ENCODE measurements at regions not wholly inside any gene's neighbourhood (a gene's known extent, or its start where the extent isn't known, plus 50 kb on each side); places are given as distances from the start of the nearest gene placed in this dataset.
"Not testable (repeated sequence)": the region's sequence is repeated elsewhere in the genome, so short reads cannot be mapped to it uniquely, and the experiment has no call there.

DNA sequence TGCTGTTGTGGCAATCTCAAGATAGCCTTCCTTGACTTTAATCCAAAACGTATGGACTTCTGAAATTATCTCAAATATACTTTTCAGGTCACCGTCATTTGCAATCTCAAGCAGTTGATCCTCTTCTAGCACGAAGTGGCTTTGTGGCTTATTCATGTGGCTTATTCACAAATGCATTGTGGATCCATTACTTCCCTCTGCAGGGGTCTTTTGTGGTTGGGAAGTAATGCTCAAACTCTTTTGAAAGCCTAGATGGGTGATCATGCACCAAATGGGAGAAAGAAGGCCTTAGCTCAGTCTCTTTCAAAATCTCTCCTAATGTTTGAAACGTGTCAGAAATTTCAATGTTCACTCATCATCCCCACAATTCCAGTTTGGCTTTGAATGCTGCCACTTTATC lies 597.2 kb upstream of the CDH10 start:
- DNase-seq (ENCODE audit: low read depth in 4 of 4, low spot score in 3 of 4) = no peak

DNA sequence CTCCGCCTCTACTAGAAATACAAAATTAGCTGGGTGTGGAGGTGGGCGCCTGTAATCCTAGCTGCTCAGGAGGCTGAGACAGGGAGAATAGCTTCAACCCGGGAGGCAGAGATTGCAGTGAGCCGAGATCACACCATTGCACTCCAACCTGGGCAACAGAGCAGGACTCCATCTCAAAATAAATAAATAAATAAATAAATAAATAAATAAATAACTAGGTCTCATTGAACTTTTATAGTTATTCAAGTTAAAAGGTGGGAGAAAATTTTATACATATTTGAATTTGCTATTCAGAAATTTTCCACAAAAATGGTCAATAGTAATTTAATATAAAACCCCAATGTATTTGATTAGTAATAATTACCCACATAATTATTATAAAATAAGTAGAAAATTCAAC lies 593.9 kb upstream of the CDH10 start:
- not testable (repeated sequence) for DNase-seq (ENCODE audit: low read depth in 4 of 4, low spot score in 3 of 4)

DNA sequence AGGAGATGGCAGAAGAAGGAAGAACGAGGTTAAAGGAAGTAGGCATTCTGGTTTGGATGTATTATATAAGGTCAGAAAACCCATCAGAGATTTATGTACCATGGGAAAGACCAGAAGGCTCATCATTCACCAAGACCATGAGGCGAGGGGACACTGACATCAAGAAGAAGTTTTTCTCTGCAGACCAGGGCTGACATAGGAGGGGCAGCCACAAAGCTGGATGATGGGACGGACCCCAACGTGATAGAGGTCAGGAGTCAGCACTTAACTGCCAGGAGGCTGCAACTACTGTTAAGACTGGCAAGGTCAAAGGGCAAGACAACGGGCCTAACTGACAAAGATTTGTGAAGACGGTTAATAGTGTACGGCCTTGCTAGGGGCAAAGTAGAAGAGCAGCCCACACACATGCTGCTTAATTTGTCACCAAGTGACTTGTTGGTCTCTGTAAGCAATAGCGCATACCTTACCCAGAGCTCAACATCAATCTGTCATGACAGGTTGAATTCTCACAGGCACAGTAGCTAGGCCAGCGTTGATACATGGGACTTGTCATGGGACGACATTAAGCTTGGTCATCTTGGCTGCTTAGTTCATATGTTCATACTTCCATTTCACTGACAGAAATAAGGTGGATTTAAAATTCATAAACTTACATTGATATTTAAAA lies 579.7 kb upstream of the CDH10 start:
- no peak for DNase-seq (ENCODE audit: low read depth in 4 of 4, low spot score in 3 of 4)

DNA sequence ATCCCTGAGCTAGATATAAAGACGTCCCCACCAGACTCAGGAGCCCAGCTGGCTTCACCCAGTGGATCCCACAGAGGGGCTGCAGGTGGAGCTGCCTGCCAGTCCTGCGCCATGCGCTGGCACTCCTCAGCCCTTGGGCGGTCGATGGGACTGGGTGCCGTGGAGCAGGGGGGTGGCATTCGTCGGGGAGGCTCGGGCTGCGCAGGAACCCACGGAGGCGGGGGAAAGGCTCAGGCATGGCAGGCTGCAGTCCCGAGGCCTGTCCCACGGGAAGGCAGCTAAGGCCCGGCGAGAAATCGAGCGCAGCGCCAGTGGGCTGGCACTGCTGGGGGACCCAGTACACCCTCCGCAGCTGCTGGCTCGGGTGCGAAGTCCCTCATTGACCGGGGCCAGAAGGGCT lies 555.1 kb upstream of the CDH10 start:
- DNase-seq (ENCODE audit: low read depth in 4 of 4, low spot score in 3 of 4) = not testable (repeated sequence)

DNA sequence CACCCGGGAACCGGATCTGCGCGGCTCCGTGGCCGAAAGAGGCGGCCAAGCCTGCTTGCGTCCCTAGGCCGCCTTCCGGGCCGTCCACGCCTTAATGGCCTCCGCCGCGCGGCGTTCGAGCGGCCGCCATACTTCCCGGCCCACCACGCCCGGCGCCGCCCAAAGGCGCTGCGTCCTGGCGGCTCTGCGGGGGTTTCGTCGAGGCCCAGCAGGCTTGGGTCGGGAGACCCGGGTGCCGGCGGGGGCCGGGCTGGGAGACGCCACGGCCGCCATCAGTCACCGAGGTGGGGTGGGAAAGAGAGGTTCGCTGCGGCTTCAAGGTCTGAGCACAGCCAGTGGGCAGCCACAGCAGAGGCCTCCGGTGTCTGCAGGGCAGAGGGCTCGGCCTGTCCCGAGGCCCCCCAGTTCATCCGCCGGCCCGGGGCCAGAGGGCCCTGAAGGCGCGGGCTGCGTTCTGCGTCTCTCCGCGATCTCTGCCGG lies 545.8 kb upstream of the CDH10 start:
- no peak for DNase-seq (ENCODE audit: low read depth in 4 of 4, low spot score in 3 of 4)

DNA sequence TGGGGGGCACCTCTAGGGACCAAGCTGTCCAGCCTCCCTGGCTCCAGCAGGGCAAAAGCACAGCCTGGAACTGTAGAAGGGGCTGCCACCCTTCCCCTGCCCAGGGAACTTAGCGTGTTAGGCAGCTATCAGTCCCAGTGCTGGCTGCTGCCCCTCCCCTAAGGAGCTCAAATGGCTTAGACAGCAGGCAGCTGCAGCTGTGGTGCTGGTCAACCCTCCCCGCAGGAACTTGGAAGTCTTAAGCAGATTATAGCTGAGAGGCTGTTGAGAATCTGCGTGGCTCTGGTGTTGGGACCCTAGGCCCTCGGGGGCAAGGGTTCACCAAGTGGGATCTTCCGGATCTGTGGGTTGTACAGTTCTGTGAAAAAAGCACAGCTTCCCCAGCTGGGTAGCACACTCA lies 536.5 kb upstream of the CDH10 start:
- DNase-seq (ENCODE audit: low read depth in 4 of 4, low spot score in 3 of 4) = no peak

DNA sequence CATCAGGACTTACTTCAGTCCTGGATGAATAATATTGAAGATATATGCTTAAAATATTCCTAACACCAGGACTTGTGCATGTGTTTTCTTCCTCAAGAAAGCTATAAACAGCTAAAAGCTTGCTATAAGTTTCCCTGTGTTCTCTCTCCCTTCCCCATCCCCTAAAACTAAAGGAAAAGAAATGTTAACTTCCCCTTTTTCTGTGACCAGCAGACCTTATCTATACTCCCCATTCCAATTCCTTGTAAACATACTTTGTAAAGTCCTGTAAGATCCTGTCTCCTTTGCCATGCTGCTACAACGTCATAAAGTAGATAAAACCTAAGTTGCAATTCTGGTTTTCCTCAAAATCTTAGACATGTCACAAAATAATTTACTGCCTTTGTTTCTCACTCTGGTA lies 517.8 kb upstream of the CDH10 start:
- not testable (repeated sequence) for DNase-seq (ENCODE audit: low read depth in 4 of 4, low spot score in 3 of 4)

DNA sequence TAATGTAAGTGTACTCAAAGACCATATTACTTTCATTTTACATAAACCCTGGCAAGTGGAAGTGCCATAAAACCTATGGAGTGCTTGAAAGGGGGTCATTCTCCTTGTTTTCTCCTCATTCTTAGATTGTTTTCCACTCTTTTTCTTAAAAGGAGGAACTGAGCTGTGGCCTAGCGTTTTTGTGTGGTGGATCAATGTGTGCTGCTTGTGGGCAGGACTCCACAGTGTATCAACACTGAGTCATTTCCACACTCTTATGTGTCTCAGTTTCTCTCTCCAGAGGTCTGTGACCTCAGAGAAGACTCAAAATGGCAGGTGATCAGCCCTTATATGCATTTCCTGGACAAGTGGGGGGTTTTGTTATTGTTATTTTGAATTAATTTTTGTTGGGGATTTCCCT lies 516.1 kb upstream of the CDH10 start:
- DNase-seq (ENCODE audit: low read depth in 4 of 4, low spot score in 3 of 4) = no peak

DNA sequence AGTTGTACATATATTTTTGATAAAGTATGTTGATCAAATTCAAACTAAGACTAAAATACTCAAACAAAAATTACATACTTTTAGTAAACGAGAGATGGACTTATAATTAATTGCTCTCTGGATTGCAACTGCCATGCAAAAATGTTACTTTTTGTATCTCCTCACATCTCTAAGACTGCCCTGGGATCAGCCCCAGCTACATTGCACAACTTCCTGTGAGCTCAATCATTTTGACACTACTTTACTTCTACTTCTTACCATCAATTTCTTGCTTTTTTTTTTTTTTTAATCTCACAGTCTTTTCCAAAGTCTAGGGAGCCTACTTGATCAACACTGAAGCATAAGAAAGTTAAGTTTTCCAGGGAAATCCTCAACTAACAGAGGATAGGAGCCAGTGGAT lies 506.0 kb upstream of the CDH10 start:
- DNase-seq (ENCODE audit: low read depth in 4 of 4, low spot score in 3 of 4) = no peak

DNA sequence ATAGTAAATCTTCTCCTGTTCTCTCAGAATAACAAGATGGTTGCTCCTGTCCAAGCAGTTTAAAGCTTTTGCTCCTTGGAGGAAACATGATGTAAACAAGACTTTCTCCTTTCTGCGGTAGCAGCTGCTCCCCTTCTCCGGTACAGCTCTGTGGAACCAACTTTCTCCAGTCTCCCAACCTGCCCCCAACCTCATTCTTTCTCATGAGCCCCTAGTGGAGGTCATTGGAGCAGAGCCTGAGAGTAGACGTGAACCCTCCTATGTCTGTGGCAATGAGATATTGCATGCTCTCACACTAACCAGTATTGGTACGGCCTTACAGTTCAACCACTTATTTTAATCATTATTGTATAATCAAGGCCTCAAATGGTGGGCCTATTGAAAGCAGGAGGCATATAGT lies 483.8 kb upstream of the CDH10 start:
- no peak for DNase-seq (ENCODE audit: low read depth in 4 of 4, low spot score in 3 of 4)

DNA sequence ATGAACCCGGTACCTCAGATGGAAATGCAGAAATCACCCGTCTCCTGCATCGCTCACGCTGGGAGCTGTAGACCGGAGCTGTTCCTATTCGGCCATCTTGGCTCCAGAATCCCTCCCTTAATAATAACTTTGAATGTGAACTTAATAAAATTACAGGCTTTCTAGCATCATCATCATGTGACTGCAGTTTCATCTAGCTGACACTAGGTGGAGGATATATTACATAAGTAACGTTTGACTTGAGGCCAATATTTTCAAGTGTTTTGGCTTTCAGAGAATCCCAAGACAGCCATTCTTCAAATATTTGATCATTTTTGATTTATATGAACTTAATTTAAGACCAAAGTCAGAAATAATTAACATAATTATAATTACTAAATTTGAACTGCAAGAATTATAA lies 474.9 kb upstream of the CDH10 start:
- DNase-seq (ENCODE audit: low read depth in 4 of 4, low spot score in 3 of 4) = no peak

DNA sequence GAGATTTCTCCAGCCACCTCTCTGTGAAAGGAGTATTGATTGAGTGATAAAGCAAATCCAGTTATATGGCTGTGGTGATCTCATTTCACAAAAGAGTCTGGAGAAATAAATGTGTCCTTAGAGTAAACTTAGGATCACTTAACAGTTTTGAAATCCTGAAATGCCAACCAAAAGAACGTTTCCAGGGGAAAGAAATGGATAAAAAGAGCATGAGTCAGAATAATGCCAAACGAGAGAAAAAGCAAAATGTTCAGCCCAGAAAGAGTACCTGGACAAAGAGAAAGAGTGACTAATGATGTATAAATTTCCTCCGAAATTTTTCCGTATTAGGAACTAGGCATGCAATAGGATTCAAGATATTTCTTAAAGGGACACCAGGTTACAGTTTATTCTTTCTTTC lies 463.1 kb upstream of the CDH10 start:
- no peak for DNase-seq (ENCODE audit: low read depth in 4 of 4, low spot score in 3 of 4)

DNA sequence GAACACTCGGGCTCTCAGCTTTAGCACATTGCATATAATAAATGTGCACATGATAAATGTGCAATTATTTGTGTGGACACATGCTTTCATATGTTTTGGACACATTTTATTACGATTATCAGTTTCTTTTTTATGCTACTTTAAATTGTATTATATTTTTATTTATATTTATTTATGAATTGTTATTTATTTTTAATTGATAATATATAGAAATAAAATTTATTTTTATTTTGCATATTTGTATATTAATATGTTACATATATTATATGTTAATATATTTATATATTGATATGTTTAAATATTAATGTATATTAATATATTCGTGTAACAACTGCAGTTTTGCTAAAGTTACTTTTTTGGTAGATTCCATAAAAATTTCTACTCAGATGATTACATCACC lies 454.8 kb upstream of the CDH10 start:
- DNase-seq (ENCODE audit: low read depth in 4 of 4, low spot score in 3 of 4) = no peak

DNA sequence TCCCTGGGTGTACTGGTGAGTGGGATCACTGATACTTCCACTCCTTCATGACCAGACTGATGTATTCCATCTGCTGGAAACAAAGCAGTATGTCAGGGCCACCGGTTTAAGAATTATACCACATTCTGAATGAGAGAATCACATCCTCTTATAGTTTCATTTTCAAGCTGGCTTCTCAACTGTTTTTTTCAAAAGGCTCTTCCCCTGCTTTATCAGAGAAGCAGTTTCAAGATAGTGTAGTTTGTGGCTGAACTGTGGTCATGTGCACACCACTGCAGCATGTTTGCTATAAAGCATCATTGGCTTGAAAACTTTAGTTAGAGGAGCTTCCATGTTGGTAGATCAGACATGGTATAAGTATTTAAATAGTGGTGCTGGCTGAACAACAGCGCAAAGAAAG lies 450.5 kb upstream of the CDH10 start:
- DNase-seq (ENCODE audit: low read depth in 4 of 4, low spot score in 3 of 4) = no peak

DNA sequence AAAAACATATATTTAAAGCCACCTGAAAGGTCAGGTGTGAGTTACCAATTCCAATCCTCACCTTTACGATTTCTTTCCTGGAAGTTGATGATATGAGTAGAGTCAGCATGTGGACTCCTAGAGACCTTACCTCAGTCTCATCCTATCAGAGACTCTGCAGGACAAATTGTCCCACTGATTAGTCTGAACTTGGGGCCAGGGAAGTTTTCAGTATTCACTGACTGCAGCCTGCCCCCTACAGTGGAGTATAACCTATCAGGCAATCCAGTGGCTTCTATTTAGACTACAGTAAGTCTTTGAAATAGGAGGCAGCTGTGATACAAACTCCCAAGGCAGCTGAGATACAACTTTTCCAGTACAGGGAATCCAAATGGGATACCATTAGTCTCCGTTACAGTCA lies 449.4 kb upstream of the CDH10 start:
- no peak for DNase-seq (ENCODE audit: low read depth in 4 of 4, low spot score in 3 of 4)

DNA sequence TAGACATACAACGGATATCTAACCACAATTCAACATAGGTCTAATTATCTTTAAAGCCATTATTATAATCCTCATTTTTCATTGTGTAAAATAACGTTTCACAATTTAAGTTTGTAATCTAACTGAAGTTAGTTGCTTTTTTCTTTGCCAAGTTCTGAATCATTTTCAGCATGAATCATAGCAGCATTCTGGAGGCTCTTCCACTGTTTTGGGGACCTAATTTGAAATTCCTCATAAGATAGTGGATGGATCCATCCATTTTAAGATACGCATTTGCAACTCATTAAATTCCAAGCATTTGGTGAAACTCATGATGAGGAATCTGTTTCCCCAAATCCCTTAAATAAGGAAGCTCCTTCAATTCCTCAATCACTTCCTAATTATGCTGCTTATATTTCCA lies 447.1 kb upstream of the CDH10 start:
- DNase-seq (ENCODE audit: low read depth in 4 of 4, low spot score in 3 of 4) = no peak

DNA sequence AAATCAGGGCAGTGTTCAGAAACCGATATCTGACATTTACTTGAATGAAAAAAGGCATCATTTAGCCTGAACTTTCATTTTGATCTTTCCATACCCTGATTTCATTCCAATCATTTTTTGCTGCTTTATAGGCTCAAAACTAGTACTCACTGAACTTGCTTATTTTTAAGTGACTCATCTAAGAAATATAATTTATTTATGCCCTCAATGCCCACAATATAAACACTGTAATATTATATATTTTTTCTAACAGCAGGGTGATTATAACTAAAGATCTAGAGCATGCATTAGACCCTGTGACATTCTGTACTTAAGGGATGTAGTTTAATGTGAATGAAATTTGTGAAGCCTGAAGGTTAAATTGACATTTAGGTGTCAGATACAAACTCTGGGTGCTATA lies 446.1 kb upstream of the CDH10 start:
- no peak for DNase-seq (ENCODE audit: low read depth in 4 of 4, low spot score in 3 of 4)

DNA sequence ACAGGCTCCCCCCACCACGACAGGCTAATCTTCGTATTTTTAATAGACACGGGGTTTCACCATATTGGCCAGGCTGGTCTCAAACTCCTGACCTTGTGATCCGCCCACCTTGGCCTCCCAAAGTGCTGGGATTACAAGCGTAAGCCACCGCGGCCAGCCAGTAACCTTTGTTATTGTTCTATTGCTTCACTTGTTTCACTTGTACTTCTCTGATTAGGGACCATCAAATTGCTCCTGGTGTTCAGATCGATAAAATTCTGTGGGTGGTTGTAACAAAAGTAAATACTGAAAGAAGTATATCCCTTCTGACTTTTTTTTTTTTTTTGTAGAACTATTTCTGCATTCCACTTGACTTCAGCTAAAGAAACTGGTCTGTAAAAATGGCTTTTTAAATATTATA lies 445.5 kb upstream of the CDH10 start:
- no peak for DNase-seq (ENCODE audit: low read depth in 4 of 4, low spot score in 3 of 4)

DNA sequence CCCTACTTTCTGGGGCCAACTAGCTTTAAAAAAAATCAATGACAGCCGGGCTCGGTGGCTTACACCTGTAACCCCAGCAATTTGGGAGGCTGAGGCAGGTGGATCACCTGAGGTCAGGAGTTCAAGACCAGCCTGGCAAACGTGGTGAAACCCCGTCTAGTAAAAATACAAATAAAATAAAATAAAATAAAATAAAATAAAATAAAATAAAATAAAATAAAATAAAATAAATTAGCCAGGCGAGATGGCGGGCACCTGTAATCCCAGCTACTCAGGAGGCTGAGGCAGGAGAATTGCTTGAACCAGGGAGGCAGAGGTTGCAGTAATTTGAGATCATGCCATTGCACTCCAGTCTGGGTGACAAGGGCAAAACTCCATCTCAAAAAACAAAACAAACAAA lies 443.9 kb upstream of the CDH10 start:
- DNase-seq (ENCODE audit: low read depth in 4 of 4, low spot score in 3 of 4) = not testable (repeated sequence)

DNA sequence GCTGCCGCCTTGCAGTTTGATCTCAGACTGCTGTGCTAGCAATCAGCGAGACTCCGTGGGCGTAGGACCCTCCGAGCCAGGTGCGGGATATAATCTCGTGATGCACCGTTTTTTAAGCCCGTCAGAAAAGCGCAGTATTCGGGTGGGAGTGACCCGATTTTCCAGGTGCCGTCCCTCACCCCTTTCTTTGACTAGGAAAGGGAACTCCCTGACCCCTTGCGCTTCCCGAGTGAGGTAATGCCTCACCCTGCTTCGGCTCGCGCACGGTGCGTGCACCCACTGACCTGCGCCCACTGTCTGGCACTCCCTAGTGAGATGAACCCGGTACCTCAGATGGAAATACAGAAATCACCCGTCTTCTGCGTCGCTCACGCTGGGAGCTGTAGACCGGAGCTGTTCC lies 438.5 kb upstream of the CDH10 start:
- DNase-seq (ENCODE audit: low read depth in 4 of 4, low spot score in 3 of 4) = not testable (repeated sequence)

DNA sequence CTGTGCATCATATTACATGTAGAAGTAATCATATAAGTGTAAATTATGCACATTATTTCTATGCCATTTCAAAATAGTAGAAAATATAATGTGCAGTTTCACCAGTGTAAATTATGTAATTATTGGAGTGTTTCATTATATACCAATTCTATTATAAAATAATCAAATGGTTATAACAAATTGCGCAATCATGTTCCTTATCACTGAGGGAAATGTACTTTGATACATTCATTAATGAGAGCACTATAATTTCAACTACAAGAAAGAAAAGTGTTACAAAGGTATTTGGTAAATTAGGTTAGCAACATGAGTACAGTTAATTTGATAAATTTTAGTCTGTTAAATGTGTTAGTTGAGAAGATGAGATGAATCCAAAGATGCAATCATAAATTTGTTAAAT lies 421.5 kb upstream of the CDH10 start:
- no peak for DNase-seq (ENCODE audit: low read depth in 4 of 4, low spot score in 3 of 4)

DNA sequence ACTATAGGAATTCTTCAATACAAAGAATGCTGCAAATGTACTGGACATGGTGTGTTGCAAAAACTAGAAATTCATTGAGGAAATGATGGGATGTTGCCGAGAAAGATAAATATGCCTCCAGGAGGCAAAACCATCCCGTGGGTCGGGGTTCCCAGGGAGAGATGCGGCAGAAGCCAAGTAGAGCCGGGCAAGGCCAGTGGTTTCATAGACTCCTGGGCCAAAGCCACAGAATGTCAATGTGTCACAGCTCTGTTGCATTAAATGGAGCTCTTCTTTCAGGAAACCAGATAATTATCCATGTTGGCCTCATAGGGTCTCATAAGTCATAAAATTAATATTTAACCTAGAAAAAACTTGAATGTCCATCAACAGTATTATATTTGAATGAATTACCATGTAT lies 419.5 kb upstream of the CDH10 start:
- no peak for DNase-seq (ENCODE audit: low read depth in 4 of 4, low spot score in 3 of 4)

DNA sequence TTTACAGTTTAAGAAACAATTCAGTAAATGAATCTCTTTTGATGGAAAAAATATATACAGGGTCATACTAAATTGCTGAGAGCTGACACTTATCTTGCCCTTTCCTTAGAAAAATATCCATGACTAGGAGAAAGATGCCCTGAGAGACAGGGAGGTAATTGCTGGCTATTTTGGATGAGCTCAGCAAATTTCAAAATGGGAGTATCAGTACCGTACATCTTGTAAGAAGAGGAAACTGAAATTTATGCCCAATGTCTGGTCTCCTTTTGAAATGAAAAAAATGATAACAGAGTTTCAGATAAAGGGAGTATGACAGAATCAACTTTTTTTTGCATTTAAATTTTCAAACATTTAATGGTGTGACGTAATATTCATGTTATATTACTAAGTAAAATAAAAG lies 415.8 kb upstream of the CDH10 start:
- no peak for DNase-seq (ENCODE audit: low read depth in 4 of 4, low spot score in 3 of 4)

All from left renal pelvis (tissue), 4 donors.